Caki2 (cell line): ENCODE measurements at regions not wholly inside any gene's neighbourhood (a gene's known extent, or its start where the extent isn't known, plus 50 kb on each side); places are given as distances from the start of the nearest gene placed in this dataset.
"Not testable (repeated sequence)": the region's sequence is repeated elsewhere in the genome, so short reads cannot be mapped to it uniquely, and the experiment has no call there.

ENCODE experiments used
- DNase-seq: peaks from one replicate; pipeline ENCODE4 v3.0.0-alpha.2; 2015; ENCODE audit warnings: low read depth
- in situ Hi-C: cut with HindIII; loops from 2 replicates; pipeline ENCODE4 v1.10.0; 2016; ENCODE audit warnings: low sequenced_read_pairs, low pct_unique_long_range_greater_than_20kb, mixed read lengths

DNA sequence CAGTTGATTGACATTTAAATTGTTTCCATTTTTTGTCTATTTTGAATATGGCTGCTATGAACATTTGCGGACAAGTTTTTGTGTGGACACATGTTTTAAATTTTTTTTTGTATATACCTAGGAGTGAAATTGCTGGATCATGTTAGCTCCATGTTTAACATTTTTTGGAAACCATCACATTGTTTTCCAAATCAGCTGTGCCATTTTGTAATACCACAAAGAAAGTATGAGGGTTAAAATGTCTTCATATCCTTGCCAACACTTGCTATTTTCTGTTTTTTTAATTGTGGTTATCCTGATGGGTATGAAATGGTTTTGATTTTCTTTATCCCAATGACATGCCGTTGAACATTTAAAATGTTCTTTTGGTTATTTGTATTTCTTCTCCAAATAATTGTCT is 52.1 kb downstream of the CARTPT start:
- in situ Hi-C loops, result no loop called here
- no peak for DNase-seq

DNA sequence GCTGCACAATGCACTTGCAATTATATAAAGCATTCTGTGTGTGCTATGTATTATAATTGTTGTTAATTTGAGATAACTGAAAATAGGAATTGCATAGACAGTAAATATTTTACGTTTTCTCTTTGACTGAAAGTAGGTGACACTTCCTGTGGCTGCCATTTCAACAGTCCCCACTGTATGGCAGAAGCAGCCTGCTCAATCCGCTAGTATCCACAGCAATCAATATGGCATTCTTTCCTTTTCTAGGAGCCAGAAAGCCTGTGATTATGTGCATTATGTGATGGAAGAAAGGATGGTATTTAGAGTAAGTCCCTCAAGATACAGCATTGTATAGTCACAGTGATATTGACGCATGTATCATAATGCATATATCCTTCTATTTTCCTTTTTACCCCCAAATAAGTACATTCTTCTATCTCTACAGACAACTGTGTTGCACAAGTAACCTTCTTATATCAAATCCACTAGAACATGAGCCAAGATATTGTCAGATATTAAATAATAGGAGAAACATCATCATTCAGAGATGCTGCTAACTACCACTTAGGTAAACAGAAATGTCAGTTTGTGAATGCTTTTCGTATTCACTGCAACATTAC is 59.7 kb downstream of the CARTPT start:
- peak; percentile 25 for DNase-seq
- in situ Hi-C loops, result no loop called here

DNA sequence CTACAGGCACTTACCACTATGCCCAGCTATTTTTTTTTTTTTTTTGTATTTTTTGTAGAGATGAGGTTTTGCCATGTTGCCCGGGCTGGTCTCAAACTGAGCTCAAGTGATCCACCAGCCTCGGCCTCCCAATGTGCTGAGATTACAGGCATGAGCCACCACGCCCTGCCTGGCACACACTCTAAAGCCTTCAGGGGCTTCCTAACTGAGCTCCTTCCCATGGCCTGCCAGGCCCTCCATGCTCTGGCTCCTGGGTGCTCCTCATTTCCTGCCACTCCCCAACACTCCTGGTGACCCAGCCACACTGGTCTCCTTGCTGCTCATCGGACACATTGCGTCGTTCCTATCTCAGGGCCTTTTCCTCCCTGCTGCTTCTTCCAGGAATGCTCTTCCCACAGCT is 61.5 kb downstream of the CARTPT start:
- no peak for DNase-seq
- in situ Hi-C loops, result loop anchor here (10.0 kb wide), 1 partner anchor 464 kb away; no protein-coding TSS in a partner anchor

DNA sequence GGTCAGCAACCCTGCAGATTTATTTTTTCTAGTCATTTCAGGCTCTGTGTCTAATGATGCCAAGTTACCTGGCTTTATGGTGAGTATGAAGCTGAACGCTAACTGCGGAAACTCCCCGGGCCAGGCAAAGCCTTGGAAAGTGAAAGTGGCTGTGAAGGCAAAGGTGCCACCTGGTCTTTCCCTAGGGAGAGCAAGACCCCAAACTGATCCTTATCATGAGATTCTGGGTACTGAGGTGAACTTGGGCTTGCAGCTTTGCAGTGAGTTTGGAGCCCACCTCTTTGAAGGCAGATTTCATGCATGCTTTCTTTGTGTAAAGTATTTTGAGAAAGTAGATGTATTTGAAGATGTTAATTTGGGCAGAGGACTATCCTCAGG is 63.3 kb downstream of the CARTPT start:
- in situ Hi-C loops, result loop anchor here (10.0 kb wide), 1 partner anchor 462 kb away; no protein-coding TSS in a partner anchor
- no peak for DNase-seq

DNA sequence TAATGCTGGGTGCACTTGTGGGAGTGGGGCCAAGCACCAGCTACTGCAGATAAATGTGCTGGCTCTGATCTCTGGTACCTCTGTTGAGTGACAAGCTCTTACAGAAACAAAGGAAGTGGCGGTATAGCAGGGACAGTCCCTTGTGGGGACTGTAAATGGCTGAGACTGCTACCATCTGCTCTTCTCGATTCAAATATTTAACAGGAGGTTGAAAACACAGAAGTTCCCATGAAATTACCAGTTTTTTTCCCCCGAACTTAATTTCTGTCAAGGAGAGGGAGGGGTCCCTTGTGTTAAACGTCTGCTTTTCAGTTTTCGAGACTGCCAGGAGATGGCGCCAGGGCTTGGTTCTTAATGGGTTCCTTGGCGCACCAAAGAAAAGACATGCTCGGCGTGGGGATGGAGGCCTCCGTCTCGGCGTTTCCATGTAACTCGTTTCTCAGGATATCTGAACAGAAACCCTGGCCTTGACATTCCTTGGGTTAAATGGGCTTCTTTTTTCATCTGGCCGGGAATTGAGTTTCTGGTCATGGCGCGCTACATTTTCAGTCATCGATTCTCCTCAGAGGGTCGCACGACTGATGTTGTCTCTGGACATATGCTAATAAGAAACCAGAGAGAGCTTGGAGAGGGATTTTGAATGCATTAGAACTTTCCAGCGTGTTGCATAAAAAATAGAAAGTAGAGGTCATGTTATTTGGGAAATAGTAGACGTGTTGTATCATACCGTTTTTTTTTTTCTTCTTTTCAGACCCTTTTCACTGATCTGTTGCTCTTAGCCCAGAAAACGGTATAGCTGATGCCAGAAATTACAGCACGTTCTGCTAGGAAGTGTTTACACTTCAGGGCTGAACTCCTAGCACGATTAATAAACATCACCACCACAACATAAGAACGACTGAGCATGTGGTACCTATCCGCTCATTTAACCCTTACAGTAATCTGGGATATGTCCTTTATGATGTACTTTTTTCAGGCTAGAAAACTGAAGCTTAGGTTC is 64.0 kb downstream of the CARTPT start:
- DNase-seq, result peak; percentile 67
- in situ Hi-C loops, result loop anchor here (10.0 kb wide), 1 partner anchor 462 kb away; no protein-coding TSS in a partner anchor

DNA sequence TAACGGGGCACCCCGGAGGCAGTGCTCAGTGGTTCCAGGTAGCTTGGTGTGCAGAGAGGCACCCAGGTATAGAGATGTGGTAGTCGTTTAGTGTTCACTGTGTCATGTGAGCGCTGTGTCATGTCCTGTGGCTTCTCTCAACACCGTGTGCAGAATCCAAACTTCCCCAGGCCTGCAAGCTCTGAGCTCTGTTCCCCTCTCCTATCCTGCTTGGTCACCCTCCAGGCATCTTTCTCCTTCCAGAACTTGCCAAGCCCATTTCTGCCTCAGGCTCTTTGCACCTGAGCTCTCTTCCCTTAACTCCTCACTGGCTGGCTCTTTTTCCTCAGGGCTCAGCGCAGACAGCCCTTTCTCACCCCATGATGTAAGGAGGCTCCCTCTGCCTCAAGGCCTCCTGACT is 64.8 kb downstream of the CARTPT start:
- in situ Hi-C loops, result loop anchor here (10.0 kb wide), 1 partner anchor 461 kb away; no protein-coding TSS in a partner anchor
- no peak for DNase-seq

DNA sequence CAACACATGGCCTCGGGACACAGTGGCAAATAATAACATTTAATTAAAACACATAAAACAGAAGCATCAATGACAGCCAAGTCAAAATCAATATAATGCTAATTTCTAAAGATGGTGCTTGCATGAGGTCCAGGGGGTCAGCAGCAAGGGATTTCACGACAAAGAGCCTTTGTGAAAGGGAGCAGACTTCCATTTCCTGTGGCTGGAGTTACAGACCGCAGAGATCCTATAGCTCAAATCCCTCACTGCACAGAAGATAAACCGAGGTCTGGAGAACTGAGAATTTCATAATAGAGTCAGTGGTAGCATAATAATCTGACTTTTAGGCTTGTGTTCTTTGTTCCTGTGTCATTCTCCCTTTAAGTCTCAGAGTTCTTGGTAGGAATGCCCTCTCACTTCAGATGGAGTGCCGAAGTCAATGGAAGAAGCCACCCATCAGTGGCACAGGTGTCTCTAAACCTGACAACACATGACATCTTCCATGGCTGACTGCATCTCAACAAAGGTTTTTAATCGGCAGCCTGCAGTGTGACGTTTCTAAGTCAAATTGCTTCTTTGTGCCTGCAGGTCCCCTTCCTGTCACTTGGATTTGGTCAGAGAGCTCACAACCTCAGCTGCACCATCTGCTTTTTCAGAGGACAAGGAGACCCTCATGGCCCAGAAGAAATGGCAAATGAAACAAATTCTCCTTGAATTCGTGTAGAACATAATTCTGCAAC is 67.4 kb downstream of the CARTPT start:
- in situ Hi-C loops, result loop anchor here (10.0 kb wide), 1 partner anchor 458 kb away; no protein-coding TSS in a partner anchor
- DNase-seq, result no peak

DNA sequence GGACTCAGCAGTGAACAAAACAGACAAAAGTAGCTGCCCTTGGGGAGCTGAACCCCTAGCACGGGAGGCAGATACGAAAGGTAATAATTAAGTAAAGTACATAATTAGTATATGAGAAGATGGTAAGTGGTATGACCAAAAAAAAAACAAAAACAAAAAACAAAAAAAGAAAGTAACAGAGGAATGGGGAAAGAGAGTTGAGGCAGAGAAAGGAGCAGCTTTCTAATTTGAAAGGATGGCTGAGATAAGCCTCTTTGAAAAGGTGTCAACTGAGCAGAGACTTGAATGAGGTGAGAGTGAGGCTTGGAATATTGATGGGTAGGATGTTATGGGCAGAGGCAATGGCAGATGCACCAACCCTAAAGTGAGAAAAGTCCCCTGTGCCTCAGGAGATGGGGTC is 69.7 kb downstream of the CARTPT start:
- DNase-seq, result no peak
- in situ Hi-C loops, result loop anchor here (10.0 kb wide), 1 partner anchor 456 kb away; no protein-coding TSS in a partner anchor

DNA sequence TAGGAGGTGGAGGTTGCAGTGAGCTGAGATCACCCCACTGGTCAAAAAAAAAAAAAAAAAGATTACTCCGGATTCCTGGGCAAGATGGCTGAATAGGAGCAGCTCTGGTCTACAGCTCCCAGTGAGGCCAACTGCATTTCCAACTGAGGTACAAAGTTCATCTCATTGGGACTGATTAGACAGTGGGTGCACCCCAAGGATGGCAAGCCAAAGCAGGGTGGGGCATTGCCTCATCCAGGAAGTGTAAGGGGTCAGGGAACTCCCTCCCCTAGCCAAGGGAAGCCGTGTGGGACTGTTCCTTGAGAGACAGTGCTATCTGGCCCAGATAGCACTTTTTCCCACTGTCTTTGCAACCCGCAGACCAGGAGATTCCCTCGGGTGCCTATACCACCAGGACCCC is 70.7 kb downstream of the CARTPT start:
- DNase-seq, result no peak
- in situ Hi-C loops, result loop anchor here (10.0 kb wide), 1 partner anchor 455 kb away; no protein-coding TSS in a partner anchor

DNA sequence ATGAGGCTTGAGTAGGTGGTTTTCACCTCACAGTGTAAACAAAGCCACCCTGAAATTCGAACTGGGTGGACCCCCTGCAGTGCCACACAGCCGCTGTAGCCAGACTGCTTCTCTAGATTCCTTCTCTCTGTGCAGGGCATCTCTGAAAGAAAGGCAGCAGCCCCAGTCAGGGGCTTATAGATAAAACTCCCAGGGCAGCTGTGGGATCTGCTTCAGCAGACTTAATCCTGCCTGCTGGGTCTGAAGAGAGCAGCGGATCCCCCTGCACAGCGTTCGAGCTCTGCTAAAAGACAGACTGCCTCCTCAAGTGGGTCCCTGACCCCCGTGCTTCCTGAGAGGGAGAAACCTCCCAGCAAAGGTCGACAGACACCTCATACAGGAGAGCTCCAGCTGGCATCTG is 71.4 kb downstream of the CARTPT start:
- DNase-seq, result no peak
- in situ Hi-C loops, result no loop called here

DNA sequence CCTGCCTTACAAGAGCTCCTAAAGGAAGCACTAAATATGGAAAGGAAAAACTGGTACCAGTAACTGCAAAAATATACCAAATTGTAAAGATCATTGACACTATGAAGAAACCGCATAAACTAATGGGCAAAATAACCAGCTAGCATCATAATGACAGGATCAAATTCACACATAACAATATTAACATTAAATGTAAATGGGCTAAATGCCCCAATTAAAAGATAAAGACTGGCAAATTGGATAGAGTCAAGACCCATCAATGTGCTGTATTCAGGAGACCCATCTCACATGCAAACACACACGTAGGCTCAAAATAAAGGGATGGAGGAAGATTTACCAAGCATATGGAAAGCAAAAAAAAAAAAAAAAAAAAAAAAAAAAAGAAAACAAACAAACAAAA is 73.0 kb downstream of the CARTPT start:
- DNase-seq, in situ Hi-C loops: not testable (repeated sequence)

DNA sequence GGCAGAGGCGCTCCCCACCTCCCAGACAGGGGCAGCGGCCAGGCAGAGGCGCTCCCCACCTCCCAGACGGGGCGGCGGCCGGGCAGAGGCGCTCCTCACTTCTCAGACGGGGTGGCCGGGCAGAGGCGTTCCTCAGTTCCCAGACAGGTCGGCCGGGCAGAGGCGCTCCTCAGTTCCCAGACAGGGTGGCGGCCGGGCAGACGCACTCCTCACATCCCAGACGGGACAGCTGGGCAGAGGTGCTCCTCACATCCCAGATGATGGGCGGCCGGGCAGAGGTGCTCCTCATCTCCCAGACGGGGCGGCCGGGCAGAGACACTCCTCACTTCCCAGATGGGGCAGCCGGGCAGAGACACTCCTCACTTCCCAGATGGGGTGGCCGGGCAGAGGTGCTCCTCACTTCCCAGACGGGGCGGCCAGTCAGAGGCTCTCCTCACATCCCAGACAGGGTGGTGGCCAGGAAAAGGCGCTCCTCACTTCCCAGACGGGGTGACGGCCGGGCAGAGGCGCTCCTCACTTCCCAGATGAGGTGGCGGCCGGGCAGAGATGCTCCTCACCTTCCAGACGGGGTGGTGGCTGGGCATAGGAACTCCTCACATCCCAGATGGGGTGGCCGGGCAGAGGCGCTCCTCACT is 75.1 kb downstream of the CARTPT start:
- in situ Hi-C loops, result no loop called here
- no peak for DNase-seq

DNA sequence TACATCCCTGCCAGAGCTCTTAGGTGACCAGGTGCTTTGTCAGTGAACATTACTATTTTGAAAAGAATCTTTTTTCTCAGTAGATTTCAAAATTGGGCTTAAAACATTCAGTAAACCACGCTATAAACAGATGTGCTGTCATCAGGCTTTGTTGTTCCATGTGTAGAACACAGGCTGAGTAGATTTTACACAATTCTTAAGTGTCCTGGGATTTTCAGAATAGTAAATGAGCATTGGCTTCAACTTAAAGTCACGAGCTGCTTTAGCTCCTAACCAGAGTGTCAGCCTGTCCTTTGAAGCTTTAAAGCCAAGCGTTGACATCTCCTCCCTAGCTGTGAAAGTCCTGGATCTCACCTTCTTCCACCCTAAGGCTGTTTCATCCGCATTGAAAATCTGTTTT is 83.6 kb downstream of the CARTPT start:
- in situ Hi-C loops, result no loop called here

DNA sequence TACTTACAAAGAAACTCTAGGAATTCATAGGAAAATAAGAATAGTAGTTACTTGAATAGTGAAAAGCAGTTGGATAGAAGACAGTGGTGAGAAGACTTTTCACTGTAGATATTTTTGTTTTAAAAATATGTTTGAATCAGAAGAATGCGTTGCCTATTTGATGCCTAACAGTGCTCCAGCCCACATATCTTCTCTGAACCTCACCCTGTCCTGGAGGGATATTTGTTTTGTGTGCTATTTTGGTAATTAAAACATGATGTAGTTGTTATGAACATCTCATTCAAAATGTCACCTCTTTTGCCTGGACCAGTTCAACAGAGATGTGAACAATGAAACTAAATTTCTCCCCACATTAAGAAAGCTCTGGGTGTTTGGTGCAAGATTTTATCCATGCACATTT is 87.6 kb downstream of the CARTPT start:
- in situ Hi-C loops, result no loop called here
- DNase-seq, result no peak

More for the DNA sequence above, 83.6 kb downstream of the CARTPT start:
- no peak for DNase-seq

DNA sequence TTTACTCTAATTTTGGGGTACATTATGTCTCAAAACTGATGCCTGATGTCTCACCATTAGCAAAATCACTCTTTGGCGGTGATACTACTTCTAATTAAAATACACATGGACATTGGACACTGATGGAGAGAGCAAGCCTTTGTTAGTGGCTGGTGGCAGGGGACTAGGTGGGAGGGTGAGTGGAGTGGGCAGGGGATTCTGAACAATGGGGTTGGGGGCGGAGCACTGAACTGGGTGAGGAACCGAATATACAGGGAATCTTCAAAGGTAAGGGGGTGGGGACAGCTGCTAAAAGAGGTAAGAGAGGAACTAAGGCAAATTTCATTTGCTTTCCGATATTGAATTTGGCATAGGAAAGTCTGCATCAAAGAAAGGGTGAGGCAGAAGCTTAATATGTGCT is 88.8 kb downstream of the CARTPT start:
- in situ Hi-C loops, result no loop called here
- no peak for DNase-seq

DNA sequence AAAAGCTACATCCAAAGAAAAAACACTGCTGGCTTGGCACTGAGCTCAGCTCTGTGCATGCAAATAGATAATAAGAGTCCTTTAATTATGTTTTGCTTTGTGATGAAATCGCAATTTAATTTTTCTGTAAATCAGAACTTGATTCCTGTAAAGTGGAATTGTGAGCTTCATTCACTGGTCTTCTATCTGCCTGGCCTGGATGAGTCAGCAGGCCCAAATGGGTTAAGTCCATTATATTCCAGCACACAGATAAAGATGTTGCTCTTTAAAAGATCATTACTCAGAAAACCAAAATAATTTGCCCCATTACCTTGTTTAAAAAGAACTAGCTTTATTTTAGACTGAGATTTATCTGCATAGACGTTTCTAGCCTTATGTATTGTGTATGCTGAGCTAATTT is 90.4 kb downstream of the CARTPT start:
- in situ Hi-C loops, result no loop called here
- DNase-seq, result no peak

DNA sequence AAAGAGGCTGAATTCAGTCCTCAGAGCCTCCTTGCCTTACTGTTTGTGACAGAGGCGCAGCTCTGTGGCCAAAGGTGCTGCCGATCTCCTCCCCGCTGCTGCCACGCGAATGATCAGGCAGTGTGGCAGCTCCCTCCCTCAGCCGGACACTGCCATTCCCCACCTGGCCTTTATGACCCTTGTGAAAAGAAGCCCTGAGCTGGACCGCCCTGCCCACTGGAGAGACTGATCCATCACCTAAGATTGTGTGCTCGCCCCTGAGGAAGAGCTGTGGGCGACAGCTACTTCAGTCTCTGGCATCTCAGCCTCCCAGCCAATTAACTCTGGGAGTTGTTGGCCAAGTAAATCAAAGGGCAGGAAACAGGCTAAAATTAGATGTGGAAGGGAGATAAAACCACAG is 90.9 kb downstream of the CARTPT start:
- in situ Hi-C loops, result no loop called here
- no peak for DNase-seq

DNA sequence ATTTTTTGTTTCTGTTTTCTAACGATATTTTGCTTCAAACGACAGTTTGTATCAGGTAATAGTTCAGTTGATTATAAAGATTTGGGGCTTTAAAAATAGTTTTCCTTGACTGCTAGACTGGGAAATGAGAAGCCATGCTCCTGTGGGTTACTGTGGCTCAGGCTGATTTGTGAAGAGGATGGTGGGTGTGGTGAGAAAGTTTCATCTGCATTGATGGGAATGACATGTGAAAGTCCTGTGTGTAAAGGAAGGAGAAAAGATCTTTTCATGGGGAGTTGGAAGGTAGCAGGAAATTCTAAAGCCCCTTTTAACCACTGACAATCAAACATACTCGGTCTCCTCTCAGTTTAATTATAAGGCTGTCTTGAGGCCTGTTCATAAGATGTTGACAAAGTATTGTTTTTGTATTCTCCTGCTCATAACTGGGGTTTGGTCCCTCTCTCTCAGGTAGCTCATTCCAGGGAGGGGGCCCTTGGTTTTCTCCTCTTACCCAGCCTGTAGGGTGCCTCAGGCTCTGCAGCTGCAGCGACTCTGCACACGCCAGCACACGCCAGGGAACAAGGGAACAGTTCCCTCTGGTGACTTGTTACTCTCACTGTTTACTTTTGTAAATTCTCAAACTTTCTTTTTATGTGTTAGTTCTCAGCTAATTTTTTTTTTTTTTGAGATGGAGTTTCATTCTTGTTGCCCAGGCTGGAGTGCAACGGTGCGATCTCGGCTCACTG is 91.6 kb downstream of the CARTPT start:
- in situ Hi-C loops, result no loop called here
- DNase-seq, result no peak
